ENCODE measurements at regions not wholly inside any gene's neighbourhood (a gene's known extent, or its start where the extent isn't known, plus 50 kb on each side); places are given as distances from the start of the nearest gene placed in this dataset.

DNA sequence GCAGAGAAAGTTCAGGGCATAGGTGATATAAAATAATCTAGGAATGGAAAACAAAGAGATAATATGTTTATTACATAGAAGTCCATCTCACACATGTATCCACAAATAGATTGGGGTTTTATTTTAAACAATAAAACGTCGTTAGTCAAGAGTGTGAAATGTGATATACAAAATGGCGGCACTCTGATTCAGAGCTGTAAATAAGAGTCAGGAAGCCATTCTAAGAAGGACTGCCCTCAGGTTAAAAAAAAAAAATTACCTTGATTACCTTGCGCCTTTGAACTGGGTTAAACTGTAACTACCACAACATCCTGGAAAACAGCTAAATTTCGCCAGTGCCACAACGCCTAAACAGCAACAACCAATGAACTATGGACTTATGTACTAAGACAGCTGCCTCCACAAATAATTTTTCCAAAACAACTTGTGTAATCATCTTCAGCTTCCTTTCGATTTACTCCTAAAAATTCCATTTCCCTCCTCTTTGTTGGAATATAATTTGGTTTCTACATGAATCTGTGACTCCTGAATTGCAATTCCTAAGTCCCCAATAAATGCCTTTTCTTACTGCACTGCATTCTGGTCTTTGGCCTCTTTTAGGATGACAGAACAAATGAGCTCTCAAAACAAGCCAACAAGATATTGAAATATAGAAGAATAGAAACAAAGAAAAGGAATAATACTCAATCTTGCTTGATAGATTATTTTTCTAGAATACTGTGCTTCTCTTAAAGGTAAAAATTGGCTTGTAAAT lies 1019.5 kb upstream of the MAP3K7 start:
- Histone ChIP-seq H3K4me1 (ENCODE audit: low read depth) (no peaks in the 10 kb centered on the region), H3K36me3 (ENCODE audit: low read depth) (no peaks in the 10 kb centered on the region), H3K9me3 (no peaks in the 10 kb centered on the region), H3K4me3 (no peak overlapping the region)
- ATAC-seq (peak; percentile 34), DNase-seq (no peak)
- intact Hi-C loops (cut with DNase I, micrococcal nuclease): no loop called here
- TF ChIP-seq, protein P1, sequence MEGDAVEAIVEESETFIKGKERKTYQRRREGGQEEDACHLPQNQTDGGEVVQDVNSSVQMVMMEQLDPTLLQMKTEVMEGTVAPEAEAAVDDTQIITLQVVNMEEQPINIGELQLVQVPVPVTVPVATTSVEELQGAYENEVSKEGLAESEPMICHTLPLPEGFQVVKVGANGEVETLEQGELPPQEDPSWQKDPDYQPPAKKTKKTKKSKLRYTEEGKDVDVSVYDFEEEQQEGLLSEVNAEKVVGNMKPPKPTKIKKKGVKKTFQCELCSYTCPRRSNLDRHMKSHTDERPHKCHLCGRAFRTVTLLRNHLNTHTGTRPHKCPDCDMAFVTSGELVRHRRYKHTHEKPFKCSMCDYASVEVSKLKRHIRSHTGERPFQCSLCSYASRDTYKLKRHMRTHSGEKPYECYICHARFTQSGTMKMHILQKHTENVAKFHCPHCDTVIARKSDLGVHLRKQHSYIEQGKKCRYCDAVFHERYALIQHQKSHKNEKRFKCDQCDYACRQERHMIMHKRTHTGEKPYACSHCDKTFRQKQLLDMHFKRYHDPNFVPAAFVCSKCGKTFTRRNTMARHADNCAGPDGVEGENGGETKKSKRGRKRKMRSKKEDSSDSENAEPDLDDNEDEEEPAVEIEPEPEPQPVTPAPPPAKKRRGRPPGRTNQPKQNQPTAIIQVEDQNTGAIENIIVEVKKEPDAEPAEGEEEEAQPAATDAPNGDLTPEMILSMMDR (IDR thresholded peaks at IDR 0.05): no peak

DNA sequence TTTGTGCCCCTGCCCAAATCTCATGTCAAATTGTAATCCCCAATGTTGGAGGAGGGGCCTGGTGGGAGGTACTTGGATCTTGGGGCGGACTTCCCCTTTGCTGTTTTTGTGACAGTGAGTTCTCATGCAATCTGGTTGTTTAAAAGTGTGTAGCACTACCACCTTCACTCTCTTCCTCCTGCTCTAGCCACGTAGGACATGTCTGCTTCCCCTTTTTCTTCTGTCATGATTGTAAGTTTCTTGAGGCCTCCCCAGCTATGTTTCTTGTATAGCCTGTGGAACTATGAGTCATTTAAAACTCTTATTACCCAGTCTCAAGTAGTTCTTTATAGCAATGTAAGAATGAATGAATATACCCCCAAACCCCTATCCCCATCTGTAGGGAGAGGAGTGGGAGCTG lies 1013.7 kb upstream of the MAP3K7 start:
- Histone ChIP-seq H3K4me1 (ENCODE audit: low read depth) (no peaks in the 10 kb centered on the region), H3K9me3 (no peaks in the 10 kb centered on the region), H3K36me3 (ENCODE audit: low read depth) (no peaks in the 10 kb centered on the region), H3K4me3 (no peak overlapping the region)
- intact Hi-C loops (cut with DNase I, micrococcal nuclease): no loop called here
- TF ChIP-seq, protein P1 (IDR thresholded peaks at IDR 0.05): no peak
- DNase-seq (no peak), ATAC-seq (no peak)

DNA sequence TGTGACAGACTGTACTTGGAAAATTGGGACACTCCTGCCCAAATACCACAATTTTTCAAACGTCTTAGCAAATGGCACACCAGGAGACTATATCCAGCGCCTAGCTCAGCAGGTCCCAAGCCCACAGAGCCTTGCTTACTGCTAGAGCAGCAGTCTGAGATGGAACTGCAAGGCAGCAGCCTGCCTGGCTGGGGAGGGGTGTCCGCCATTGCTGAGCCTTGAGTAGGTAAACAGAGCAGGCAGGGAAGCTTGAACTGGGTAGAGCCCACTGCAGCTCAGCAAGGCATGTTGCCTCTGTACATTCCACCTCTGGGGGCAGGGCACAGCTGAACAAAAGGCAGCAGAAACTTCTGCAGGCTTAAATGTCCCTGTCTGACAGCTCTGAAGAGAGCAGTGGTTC lies 1003.3 kb upstream of the MAP3K7 start:
- TF ChIP-seq, protein P1 (IDR thresholded peaks at IDR 0.05): no peak
- no peaks in the 10 kb centered on the region for H3K4me1 ChIP-seq (ENCODE audit: low read depth)
- no peak overlapping the region for H3K4me3 ChIP-seq
- H3K9me3 ChIP-seq: no peaks in the 10 kb centered on the region
- ATAC-seq: no peak
- H3K36me3 ChIP-seq (ENCODE audit: low read depth): no peaks in the 10 kb centered on the region
- intact Hi-C loops (cut with DNase I, micrococcal nuclease): no loop called here
- no peak for DNase-seq

DNA sequence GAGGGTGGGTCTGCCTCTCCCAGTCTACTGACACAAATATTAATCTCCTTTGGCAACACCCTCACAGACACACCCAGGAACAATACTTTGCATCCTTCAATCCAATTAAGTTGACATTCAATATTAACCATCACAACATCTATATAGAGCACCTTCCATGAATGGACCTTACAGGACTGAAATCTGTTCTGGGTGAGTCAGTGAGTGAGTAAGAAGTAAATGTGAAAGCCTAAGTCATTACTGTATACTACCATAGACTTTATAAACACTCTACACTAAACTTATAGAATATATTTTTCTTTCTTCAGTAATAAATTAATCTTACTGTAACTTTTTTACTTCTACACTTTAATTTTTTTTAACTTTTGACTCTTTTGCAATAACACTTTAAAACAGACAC lies 993.8 kb upstream of the MAP3K7 start:
- TF ChIP-seq, protein P1 (IDR thresholded peaks at IDR 0.05): no peak
- H3K36me3 ChIP-seq (ENCODE audit: low read depth): no peaks in the 10 kb centered on the region
- H3K4me3 ChIP-seq: no peak overlapping the region
- intact Hi-C loops (cut with DNase I, micrococcal nuclease): no loop called here
- no peaks in the 10 kb centered on the region for H3K9me3 ChIP-seq
- no peak for DNase-seq
- no peaks in the 10 kb centered on the region for H3K4me1 ChIP-seq (ENCODE audit: low read depth)
- ATAC-seq: no peak

DNA sequence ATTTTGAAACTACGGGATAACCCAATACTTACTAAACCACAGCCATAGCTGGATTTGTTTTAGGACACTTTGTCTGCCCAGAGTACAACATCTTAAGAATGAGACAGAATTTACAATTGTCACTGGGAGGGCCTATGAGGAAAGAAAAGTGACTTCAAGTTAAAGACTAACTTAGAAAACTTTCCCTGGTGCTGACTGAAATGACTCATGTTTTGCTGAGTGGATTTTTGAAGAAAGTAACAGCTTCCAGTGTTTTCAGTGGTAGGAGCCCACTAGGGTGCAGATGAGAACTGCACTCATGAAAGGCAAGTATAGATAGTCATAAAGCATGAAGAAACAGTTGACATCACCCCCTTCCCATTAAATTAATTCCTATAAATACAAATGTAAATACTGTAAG lies 988.2 kb upstream of the MAP3K7 start:
- no peaks in the 10 kb centered on the region for H3K9me3 ChIP-seq
- intact Hi-C loops (cut with DNase I, micrococcal nuclease): no loop called here
- no peaks in the 10 kb centered on the region for H3K4me1 ChIP-seq (ENCODE audit: low read depth)
- no peaks in the 10 kb centered on the region for H3K36me3 ChIP-seq (ENCODE audit: low read depth)
- ATAC-seq: no peak
- TF ChIP-seq, protein P1 (IDR thresholded peaks at IDR 0.05): no peak
- no peak for DNase-seq
- H3K4me3 ChIP-seq: no peak overlapping the region
